ENCODE measurements at regions not wholly inside any gene's neighbourhood (a gene's known extent, or its start where the extent isn't known, plus 50 kb on each side); places are given as distances from the start of the nearest gene placed in this dataset.
A peak's percentile ranks its signal among the peaks of the same experiment; 100 is the strongest.

GRCh38 chr14:37663498-37663897 lies 68.1 kb downstream of the TTC6 start:
- H3K36me3 Mint-ChIP-seq (ENCODE audit: insufficient read depth, unreplicated experiment): no peaks in the 10 kb centered on the region
- intact Hi-C loops (cut with micrococcal nuclease): no loop called here
- H3K27ac Mint-ChIP-seq (ENCODE audit: low read depth, unreplicated experiment): no peak overlapping the region
- no peaks in the 10 kb centered on the region for H3K9me3 Mint-ChIP-seq (ENCODE audit: unreplicated experiment)
- H3K4me1 Mint-ChIP-seq (ENCODE audit: insufficient read depth, unreplicated experiment): peaks cover 2% of the 10 kb centered on the region
- no peaks in the 10 kb centered on the region for H3K27me3 Mint-ChIP-seq (ENCODE audit: insufficient read depth, unreplicated experiment)
- DNase-seq (ENCODE audit: unreplicated experiment): no peak
- ChIA-PET CTCF (no interaction called here), POLR2A (no interaction called here)
- no peak for TF ChIP-seq CTCF (IDR thresholded peaks at IDR 0.05; ENCODE audit: unreplicated experiment)
- BruUV-seq (replicated peaks): no TSS peak
- H3K4me3 Mint-ChIP-seq (ENCODE audit: unreplicated experiment): no peak overlapping the region

- TF ChIP-seq CTCF (IDR thresholded peaks at IDR 0.05; ENCODE audit: unreplicated experiment): no peak
- intact Hi-C loops (cut with micrococcal nuclease): no loop called here
- POLR2A ChIA-PET: no interaction called here
- CTCF ChIA-PET: interaction anchor here (0.6 kb wide), 2 partner anchors 66 to 325 kb away, joined by 3 to 4 read pairs; no protein-coding TSS in a partner anchor
- Mint-ChIP-seq H3K36me3 (ENCODE audit: insufficient read depth, unreplicated experiment) (no peaks in the 10 kb centered on the region), H3K27me3 (ENCODE audit: insufficient read depth, unreplicated experiment) (no peaks in the 10 kb centered on the region), H3K4me3 (ENCODE audit: unreplicated experiment) (no peak overlapping the region), H3K9me3 (ENCODE audit: unreplicated experiment) (no peaks in the 10 kb centered on the region), H3K4me1 (ENCODE audit: insufficient read depth, unreplicated experiment) (peaks cover 10% of the 10 kb centered on the region), H3K27ac (ENCODE audit: low read depth, unreplicated experiment) (no peak overlapping the region)
- BruUV-seq (replicated peaks): no TSS peak
- no peak for DNase-seq (ENCODE audit: unreplicated experiment)
Observed at GRCh38 chr14:37665479-37665878, 70.0 kb downstream of the TTC6 start.

- no peak for DNase-seq (ENCODE audit: unreplicated experiment)
- TF ChIP-seq CTCF (IDR thresholded peaks at IDR 0.05; ENCODE audit: unreplicated experiment): no peak
- no peaks in the 10 kb centered on the region for H3K27me3 Mint-ChIP-seq (ENCODE audit: insufficient read depth, unreplicated experiment)
- ChIA-PET POLR2A (no interaction called here), CTCF (interaction anchor here (0.6 kb wide), 1 partner anchor 67 kb away, joined by 3 read pairs; no protein-coding TSS in a partner anchor)
- no TSS peak for BruUV-seq (replicated peaks)
- no peaks in the 10 kb centered on the region for H3K36me3 Mint-ChIP-seq (ENCODE audit: insufficient read depth, unreplicated experiment)
- intact Hi-C loops (cut with micrococcal nuclease): no loop called here
- no peak overlapping the region for H3K27ac Mint-ChIP-seq (ENCODE audit: low read depth, unreplicated experiment)
- no peak overlapping the region for H3K4me3 Mint-ChIP-seq (ENCODE audit: unreplicated experiment)
- H3K4me1 Mint-ChIP-seq (ENCODE audit: insufficient read depth, unreplicated experiment): peaks cover 10% of the 10 kb centered on the region
- H3K9me3 Mint-ChIP-seq (ENCODE audit: unreplicated experiment): no peaks in the 10 kb centered on the region
Observed at GRCh38 chr14:37665951-37666350, 70.5 kb downstream of the TTC6 start.

- ChIA-PET CTCF (interaction anchor here (0.6 kb wide), 1 partner anchor 331 kb away, joined by 3 read pairs; no protein-coding TSS in a partner anchor), POLR2A (no interaction called here)
- no TSS peak for BruUV-seq (replicated peaks)
- peaks cover 10% of the 10 kb centered on the region for H3K4me1 Mint-ChIP-seq (ENCODE audit: insufficient read depth, unreplicated experiment)
- H3K36me3 Mint-ChIP-seq (ENCODE audit: insufficient read depth, unreplicated experiment): no peaks in the 10 kb centered on the region
- H3K27me3 Mint-ChIP-seq (ENCODE audit: insufficient read depth, unreplicated experiment): no peaks in the 10 kb centered on the region
- TF ChIP-seq CTCF (IDR thresholded peaks at IDR 0.05; ENCODE audit: unreplicated experiment): no peak
- intact Hi-C loops (cut with micrococcal nuclease): no loop called here
- peak; percentile 16 for DNase-seq (ENCODE audit: unreplicated experiment)
- no peaks in the 10 kb centered on the region for H3K9me3 Mint-ChIP-seq (ENCODE audit: unreplicated experiment)
- no peak overlapping the region for H3K27ac Mint-ChIP-seq (ENCODE audit: low read depth, unreplicated experiment)
- no peak overlapping the region for H3K4me3 Mint-ChIP-seq (ENCODE audit: unreplicated experiment)
Observed at GRCh38 chr14:37668646-37669045, 73.2 kb downstream of the TTC6 start.
